ENCODE measurements at regions not wholly inside any gene's neighbourhood (a gene's known extent, or its start where the extent isn't known, plus 50 kb on each side); places are given as distances from the start of the nearest gene placed in this dataset.

- Histone ChIP-seq H3K23me2 (ENCODE audit: insufficient read length, low read depth, low read length, poor library complexity, severe bottlenecking) (no peaks in the 10 kb centered on the region), H3T11ph (ENCODE audit: low read length) (no peak overlapping the region), H2BK15ac (ENCODE audit: low read depth, low read length) (no peak overlapping the region), H3K18ac (ENCODE audit: insufficient read length, low read depth, low read length) (no peak overlapping the region), H2BK5ac (ENCODE audit: insufficient read length, low read length) (no peak overlapping the region), H4K8ac (replicated peaks; ENCODE audit: insufficient read length, low read depth, low read length) (no peak overlapping the region), H2BK120ac (ENCODE audit: low read depth, low read length, poor library complexity, severe bottlenecking) (no peak overlapping the region), H4K91ac (ENCODE audit: insufficient read length, low read depth, low read length) (no peak overlapping the region), H3K4ac (ENCODE audit: low read depth, low read length) (no peak overlapping the region), H3K79me2 (ENCODE audit: insufficient read depth, low read length) (no peaks in the 10 kb centered on the region), H3K27me3 (ENCODE audit: insufficient read depth, low read length) (no peaks in the 10 kb centered on the region), H3K9ac (ENCODE audit: extremely low read depth, insufficient read length, low read length) (no peak overlapping the region), H3K9me3 (ENCODE audit: control insufficient read depth, low read depth, low read length) (no peaks in the 10 kb centered on the region), H3K79me1 (ENCODE audit: insufficient read depth, low read depth, low read length, poor library complexity, severe bottlenecking) (no peaks in the 10 kb centered on the region), H4K5ac (ENCODE audit: insufficient read length, low read depth, low read length) (no peak overlapping the region), H3K27ac (ENCODE audit: insufficient read length, low read depth, low read length) (no peak overlapping the region), H2AFZ (ENCODE audit: low read length) (no peak overlapping the region), H2BK20ac (ENCODE audit: low read depth, low read length, poor library complexity, severe bottlenecking) (no peak overlapping the region), H3K14ac (ENCODE audit: insufficient read depth, low read length) (no peak overlapping the region), H3K23ac (ENCODE audit: insufficient read length, low read depth, low read length) (no peak overlapping the region), H4K20me1 (ENCODE audit: control insufficient read depth, insufficient read depth, insufficient read length) (no peaks in the 10 kb centered on the region), H3K4me2 (ENCODE audit: insufficient read depth, insufficient read length, low read length) (no peak overlapping the region), H3K56ac (ENCODE audit: insufficient read length, low read depth, low read length) (no peak overlapping the region), H3K4me1 (ENCODE audit: insufficient read depth, low read length) (no peaks in the 10 kb centered on the region), H2BK12ac (ENCODE audit: insufficient read length, low read depth, low read length) (no peak overlapping the region), H2AK5ac (ENCODE audit: insufficient read length, low read length) (no peak overlapping the region)
- H3K4me1 Mint-ChIP-seq: peaks cover 0 to 2% of the 10 kb centered on the region in 2 experiments; a peak in 1 of 4 replicates
- H3K27me3 Mint-ChIP-seq (ENCODE audit: low read depth): no peaks in the 10 kb centered on the region
- H3K36me3 Mint-ChIP-seq (ENCODE audit: insufficient read depth in 1 of 3, low read depth in 3 of 3): no peaks in the 10 kb centered on the region
- no peak overlapping the region for H3K4me3 Mint-ChIP-seq
- no peak overlapping the region for H3K27ac Mint-ChIP-seq
- no peak for TF ChIP-seq CTCF (conservative IDR thresholded peaks at IDR 0.05)
- no peak for DNase-seq
- no CpG with 5 or more reads among the region's 1 CpG for WGBS (ENCODE audit: extremely low coverage, insufficient read length, low lambda C conversion rate)
- H3K9me3 Mint-ChIP-seq: no peaks in the 10 kb centered on the region
These were observed 346.7 kb upstream of the LRATD1 start for GRCh38 chr2:14285812-14286211.
